Activated naive CD4-positive, alpha-beta T cell treated with anti-CD3 and anti-CD28 coated beads, Interleukin-2, amount 50 U/mL, for 24 hours (primary cell): ENCODE measurements at regions not wholly inside any gene's neighbourhood (a gene's known extent, or its start where the extent isn't known, plus 50 kb on each side); places are given as distances from the start of the nearest gene placed in this dataset.
"Not testable (repeated sequence)": the region's sequence is repeated elsewhere in the genome, so short reads cannot be mapped to it uniquely, and the experiment has no call there.

Experiments used
- H3K27ac Mint-ChIP-seq: one replicate; pipeline ENCODE4 v1.8.0; 2021; ENCODE audit warnings: mild to moderate bottlenecking, mixed read lengths
- H3K27me3 Mint-ChIP-seq: one replicate; pipeline ENCODE4 v1.8.0; 2021; ENCODE audit warnings: mixed read lengths
- H3K36me3 Mint-ChIP-seq: one replicate; pipeline ENCODE4 v1.8.0; 2021; ENCODE audit warnings: mixed read lengths
- H3K4me1 Mint-ChIP-seq: one replicate; pipeline ENCODE4 v1.8.0; 2021; ENCODE audit warnings: mixed read lengths
- H3K4me3 Mint-ChIP-seq: one replicate; pipeline ENCODE4 v1.8.0; 2021; ENCODE audit warnings: mild to moderate bottlenecking, mixed read lengths
- H3K9me3 Mint-ChIP-seq: one replicate; pipeline ENCODE4 v1.8.0; 2021; ENCODE audit warnings: mixed read lengths

GRCh38 chr10:4162571-4163286 lies 377.7 kb upstream of the KLF6 start:
- no peaks in the 10 kb centered on the region for H3K4me1 Mint-ChIP-seq
- H3K36me3 Mint-ChIP-seq: no peaks in the 10 kb centered on the region
- H3K27ac Mint-ChIP-seq: no peak overlapping the region
- H3K9me3 Mint-ChIP-seq: no peaks in the 10 kb centered on the region
- H3K27me3 Mint-ChIP-seq: no peaks in the 10 kb centered on the region
- H3K4me3 Mint-ChIP-seq: no peak overlapping the region

- Mint-ChIP-seq H3K4me1 (peaks cover 10% of the 10 kb centered on the region), H3K36me3 (no peaks in the 10 kb centered on the region), H3K27me3 (no peaks in the 10 kb centered on the region), H3K4me3 (no peak overlapping the region), H3K9me3 (no peaks in the 10 kb centered on the region), H3K27ac (no peak overlapping the region)
These were observed 374.2 kb upstream of the KLF6 start for GRCh38 chr10:4159173-4159572.

- H3K9me3 Mint-ChIP-seq: no peaks in the 10 kb centered on the region
- H3K4me1 Mint-ChIP-seq: peaks cover 16% of the 10 kb centered on the region
- H3K27ac Mint-ChIP-seq: no peak overlapping the region
- no peaks in the 10 kb centered on the region for H3K36me3 Mint-ChIP-seq
- no peak overlapping the region for H3K4me3 Mint-ChIP-seq
- no peaks in the 10 kb centered on the region for H3K27me3 Mint-ChIP-seq
These were observed 369.2 kb upstream of the KLF6 start for GRCh38 chr10:4154191-4154715.

- Mint-ChIP-seq H3K36me3 (no peaks in the 10 kb centered on the region), H3K4me3 (no peak overlapping the region), H3K9me3 (no peaks in the 10 kb centered on the region), H3K27ac (no peak overlapping the region), H3K27me3 (no peaks in the 10 kb centered on the region), H3K4me1 (peaks cover 16% of the 10 kb centered on the region)
These were observed 366.5 kb upstream of the KLF6 start for GRCh38 chr10:4151466-4151865.

- no peak overlapping the region for H3K27ac Mint-ChIP-seq
These were observed 365.7 kb upstream of the KLF6 start for GRCh38 chr10:4150676-4151075.

GRCh38 chr10:4149460-4149859 lies 364.5 kb upstream of the KLF6 start:
- not testable (repeated sequence) for H3K9me3 Mint-ChIP-seq, H3K27ac Mint-ChIP-seq, H3K27me3 Mint-ChIP-seq, H3K4me1 Mint-ChIP-seq, H3K36me3 Mint-ChIP-seq, H3K4me3 Mint-ChIP-seq

More at GRCh38 chr10:4150676-4151075, 365.7 kb upstream of the KLF6 start:
- H3K4me1 Mint-ChIP-seq: peaks cover 16% of the 10 kb centered on the region
- no peaks in the 10 kb centered on the region for H3K36me3 Mint-ChIP-seq
- no peak overlapping the region for H3K4me3 Mint-ChIP-seq
- no peaks in the 10 kb centered on the region for H3K27me3 Mint-ChIP-seq
- H3K9me3 Mint-ChIP-seq: no peaks in the 10 kb centered on the region

- H3K27ac Mint-ChIP-seq: no peak overlapping the region
- no peaks in the 10 kb centered on the region for H3K27me3 Mint-ChIP-seq
- no peaks in the 10 kb centered on the region for H3K9me3 Mint-ChIP-seq
- H3K4me1 Mint-ChIP-seq: no peaks in the 10 kb centered on the region
- no peak overlapping the region for H3K4me3 Mint-ChIP-seq
- no peaks in the 10 kb centered on the region for H3K36me3 Mint-ChIP-seq
These were observed 362.2 kb upstream of the KLF6 start for GRCh38 chr10:4147245-4147644.

- no peak overlapping the region for H3K27ac Mint-ChIP-seq
- no peak overlapping the region for H3K4me3 Mint-ChIP-seq
- H3K4me1 Mint-ChIP-seq: no peaks in the 10 kb centered on the region
- no peaks in the 10 kb centered on the region for H3K27me3 Mint-ChIP-seq
- peaks cover under 1% of the 10 kb centered on the region for H3K9me3 Mint-ChIP-seq
- H3K36me3 Mint-ChIP-seq: peaks cover 2% of the 10 kb centered on the region
These were observed 359.8 kb upstream of the KLF6 start for GRCh38 chr10:4144817-4145216.

- no peak overlapping the region for H3K4me3 Mint-ChIP-seq
- peaks cover 11% of the 10 kb centered on the region for H3K9me3 Mint-ChIP-seq
- H3K4me1 Mint-ChIP-seq: peaks cover 3% of the 10 kb centered on the region
- H3K36me3 Mint-ChIP-seq: peaks cover 2% of the 10 kb centered on the region
- H3K27me3 Mint-ChIP-seq: no peaks in the 10 kb centered on the region
- H3K27ac Mint-ChIP-seq: no peak overlapping the region
These were observed 356.5 kb upstream of the KLF6 start for GRCh38 chr10:4141471-4141870.

GRCh38 chr10:4138146-4138721 lies 353.2 kb upstream of the KLF6 start:
- Mint-ChIP-seq H3K27ac (no peak overlapping the region), H3K27me3 (no peaks in the 10 kb centered on the region), H3K4me3 (no peak overlapping the region), H3K36me3 (peaks cover 2% of the 10 kb centered on the region), H3K9me3 (peaks cover 11% of the 10 kb centered on the region), H3K4me1 (peaks cover 19% of the 10 kb centered on the region)

- H3K4me1 Mint-ChIP-seq: peaks cover 19% of the 10 kb centered on the region
- no peak overlapping the region for H3K27ac Mint-ChIP-seq
- H3K9me3 Mint-ChIP-seq: peaks cover 11% of the 10 kb centered on the region
- H3K36me3 Mint-ChIP-seq: peaks cover 2% of the 10 kb centered on the region
- H3K4me3 Mint-ChIP-seq: no peak overlapping the region
- H3K27me3 Mint-ChIP-seq: no peaks in the 10 kb centered on the region
These were observed 352.3 kb upstream of the KLF6 start for GRCh38 chr10:4137299-4137698.

GRCh38 chr10:4136121-4136520 lies 351.1 kb upstream of the KLF6 start:
- no peaks in the 10 kb centered on the region for H3K27me3 Mint-ChIP-seq
- H3K9me3 Mint-ChIP-seq: peaks cover 11% of the 10 kb centered on the region
- no peak overlapping the region for H3K27ac Mint-ChIP-seq
- H3K4me3 Mint-ChIP-seq: no peak overlapping the region
- H3K36me3 Mint-ChIP-seq: no peaks in the 10 kb centered on the region
- peaks cover 19% of the 10 kb centered on the region for H3K4me1 Mint-ChIP-seq

- H3K27ac Mint-ChIP-seq: no peak overlapping the region
- H3K27me3 Mint-ChIP-seq: no peaks in the 10 kb centered on the region
- H3K36me3 Mint-ChIP-seq: no peaks in the 10 kb centered on the region
- no peaks in the 10 kb centered on the region for H3K9me3 Mint-ChIP-seq
- H3K4me3 Mint-ChIP-seq: no peak overlapping the region
- peaks cover 36% of the 10 kb centered on the region for H3K4me1 Mint-ChIP-seq
These were observed 347.2 kb upstream of the KLF6 start for GRCh38 chr10:4132216-4132556.

- H3K4me1 Mint-ChIP-seq: peaks cover 33% of the 10 kb centered on the region
- peaks cover 1% of the 10 kb centered on the region for H3K9me3 Mint-ChIP-seq
- H3K4me3 Mint-ChIP-seq: no peak overlapping the region
- H3K36me3 Mint-ChIP-seq: peaks cover under 1% of the 10 kb centered on the region
- no peak overlapping the region for H3K27ac Mint-ChIP-seq
- H3K27me3 Mint-ChIP-seq: no peaks in the 10 kb centered on the region
These were observed 346.6 kb upstream of the KLF6 start for GRCh38 chr10:4131407-4132215.

- Mint-ChIP-seq H3K27me3 (no peaks in the 10 kb centered on the region), H3K36me3 (peaks cover 5% of the 10 kb centered on the region), H3K4me1 (peaks cover 28% of the 10 kb centered on the region), H3K4me3 (no peak overlapping the region), H3K9me3 (peaks cover 7% of the 10 kb centered on the region), H3K27ac (no peak overlapping the region)
These were observed 345.7 kb upstream of the KLF6 start for GRCh38 chr10:4130685-4131084.

GRCh38 chr10:4129866-4130477 lies 345.0 kb upstream of the KLF6 start:
- no peak overlapping the region for H3K27ac Mint-ChIP-seq
- H3K4me1 Mint-ChIP-seq: peaks cover 21% of the 10 kb centered on the region
- no peak overlapping the region for H3K4me3 Mint-ChIP-seq
- H3K9me3 Mint-ChIP-seq: peaks cover 10% of the 10 kb centered on the region
- H3K27me3 Mint-ChIP-seq: no peaks in the 10 kb centered on the region
- H3K36me3 Mint-ChIP-seq: peaks cover 7% of the 10 kb centered on the region
